HCT116 (cell line): ENCODE measurements at regions not wholly inside any gene's neighbourhood (a gene's known extent, or its start where the extent isn't known, plus 50 kb on each side); places are given as distances from the start of the nearest gene placed in this dataset.

Source experiments
- ATAC-seq: fragments of 200-7000 bp; cut with Tn5 transposase; 2 replicates; pipeline ENCODE4 v1.9.1; 2020; ENCODE audit warnings: mild to moderate bottlenecking, moderate library complexity
- BruUV-seq: library from RNA; stranded (reverse); fragments of 400-500 nt; replicated peaks from 2 replicates; lab custom pipeline; 2021; lab: Mats Ljungman, UMichigan
- CTCF ChIA-PET: fragments of 300-600 bp; sonication (Branson Sonifier 250); formaldehyde crosslinking; loops from one replicate; lab custom pipeline; 2021; ENCODE audit warnings: antibody characterized with exemption; lab: Charles Lee
- POLR2A ChIA-PET: fragments of 300-600, 350-600 bp; sonication (Branson Sonifier 250); formaldehyde crosslinking; loops from one replicate; lab custom pipeline; 2021; ENCODE audit warnings: antibody characterized with exemption; lab: Charles Lee
- RAD21 ChIA-PET, 2 experiments: fragments of 300-600 bp; sonication (Branson Sonifier 250); formaldehyde crosslinking; loops; one replicate each; lab custom pipeline; 2023; ENCODE audit warnings: low total read pairs in 2 of 2; ENCODE audit not compliant: uncharacterized antibody in 2 of 2, unreplicated experiment in 2 of 2, low non-redundant PET in 1 of 2; lab: Charles Lee
- DNase-seq: peaks from one replicate; pipeline ENCODE4 v3.0.0-alpha.2; 2010; ENCODE audit warnings: low read depth, low spot score
- H2AFZ ChIP-seq: fragments of 200-600 bp; shearing (Covaris generic), sonication (generic); 2 replicates; pipeline ENCODE4 v1.6.1; 2017; ENCODE audit warnings: low read depth, mixed run types, mixed read lengths, antibody characterized with exemption, low read length; ENCODE audit not compliant: poor library complexity, severe bottlenecking
- H3K27ac ChIP-seq: 2 replicates; pipeline ENCODE4 v1.5.1; 2012; ENCODE audit warnings: low read depth, low read length
- H3K27me3 ChIP-seq: fragments of 200-600 bp; sonication (generic); 2 replicates; pipeline ENCODE4 v1.6.1; 2016; ENCODE audit warnings: mixed run types, low read length, mixed read lengths; ENCODE audit not compliant: insufficient read depth
- H3K36me3 ChIP-seq, 2 experiments: fragments of 200-500 bp in 1 of 2; fragments of 200-600 bp in 1 of 2; sonication (Bioruptor generic) in 1 of 2; sonication (generic) in 1 of 2; 2 replicates each; pipeline versions ENCODE4 v1.5.1 to v1.6.1; 2014 to 2016; ENCODE audit warnings: low read length in 2 of 2, inconsistent platforms in 1 of 2, mixed read lengths in 1 of 2, mixed run types in 1 of 2; ENCODE audit not compliant: insufficient read depth in 2 of 2, control insufficient read depth in 1 of 2
- H3K4me1 ChIP-seq, 2 experiments: fragments of 200-600 bp in 1 of 2; sonication (generic) in 1 of 2; 2 replicates each; pipeline versions ENCODE4 v1.5.1 to v1.6.1; 2012 to 2017; ENCODE audit warnings: low read length in 2 of 2, inconsistent platforms in 1 of 2, mild to moderate bottlenecking in 1 of 2, mixed read lengths in 1 of 2, mixed run types in 1 of 2, moderate library complexity in 1 of 2; ENCODE audit not compliant: insufficient read depth in 2 of 2, control insufficient read depth in 1 of 2
- H3K4me2 ChIP-seq: fragments of 200-600 bp; sonication (generic); 2 replicates; pipeline ENCODE4 v1.6.1; 2017; ENCODE audit warnings: mixed run types, low read length, mixed read lengths
- H3K4me3 ChIP-seq, 2 experiments: fragments of 200-600 bp in 1 of 2; sonication (generic) in 1 of 2; replicated peaks in 1 of 2; 2 replicates each; pipeline ENCODE4 v1.5.1; 2011 to 2016; ENCODE audit warnings: low read length in 2 of 2, control low read depth in 1 of 2, low read depth in 1 of 2, mild to moderate bottlenecking in 1 of 2, mixed read lengths in 1 of 2, mixed run types in 1 of 2
- H3K79me2 ChIP-seq: fragments of 200-600 bp; sonication (generic); 2 replicates; pipeline ENCODE4 v1.6.1; 2017; ENCODE audit warnings: mild to moderate bottlenecking, mixed run types, low read length, moderate library complexity, mixed read lengths; ENCODE audit not compliant: insufficient read depth
- H3K9ac ChIP-seq: fragments of 200-600 bp; sonication (generic); 2 replicates; pipeline ENCODE4 v1.6.1; 2016; ENCODE audit warnings: low read length, mixed read lengths
- H3K9me2 ChIP-seq: fragments of 200-600 bp; sonication (generic), shearing (Covaris generic); 2 replicates; pipeline ENCODE4 v1.6.1; 2017; ENCODE audit warnings: mixed run types, mild to moderate bottlenecking, moderate library complexity; ENCODE audit not compliant: insufficient read depth
- H3K9me3 ChIP-seq, 2 experiments: fragments of 200-500 bp in 1 of 2; fragments of 200-600 bp in 1 of 2; sonication (Bioruptor generic) in 1 of 2; sonication (generic) in 1 of 2; 2 replicates each; pipeline ENCODE4 v1.6.1; 2014 to 2017; ENCODE audit warnings: low read length in 2 of 2, mixed read lengths in 2 of 2, inconsistent platforms in 1 of 2, low read depth in 1 of 2, mild to moderate bottlenecking in 1 of 2, mixed run types in 1 of 2, moderate library complexity in 1 of 2; ENCODE audit not compliant: control insufficient read depth in 1 of 2, insufficient read depth in 1 of 2
- H4K20me1 ChIP-seq: fragments of 200-600 bp; sonication (generic), shearing (Covaris generic); 2 replicates; pipeline ENCODE4 v1.6.1; 2017; ENCODE audit warnings: mixed run types, mild to moderate bottlenecking, moderate library complexity; ENCODE audit not compliant: insufficient read depth
- CEBPB ChIP-seq: IDR thresholded peaks from 2 replicates; pipeline ENCODE4 v1.6.1; 2012; ENCODE audit warnings: low read depth
- EGR1 ChIP-seq: IDR thresholded peaks from 2 replicates; pipeline ENCODE4 v1.6.1; 2012; ENCODE audit warnings: low read depth
- FOSL1 ChIP-seq: IDR thresholded peaks from 2 replicates; pipeline ENCODE4 v1.6.1; 2012; ENCODE audit warnings: low read depth
- POLR2AphosphoS5 ChIP-seq: IDR thresholded peaks from 2 replicates; pipeline ENCODE4 v1.6.1; 2011; ENCODE audit warnings: mild to moderate bottlenecking, low read depth, low read length, moderate library complexity
- RAD21 ChIP-seq: IDR thresholded peaks from 2 replicates; pipeline ENCODE4 v1.6.1; 2012; ENCODE audit warnings: low read depth, mild to moderate bottlenecking
- SIN3A ChIP-seq: IDR thresholded peaks from 2 replicates; pipeline ENCODE4 v1.6.1; 2012; ENCODE audit warnings: low read depth
- SP1 ChIP-seq: IDR thresholded peaks from 2 replicates; pipeline ENCODE4 v1.6.1; 2012; ENCODE audit warnings: low read depth
- SRF ChIP-seq: IDR thresholded peaks from 2 replicates; pipeline ENCODE4 v1.6.1; 2012; ENCODE audit warnings: low read depth
- YY1 ChIP-seq: IDR thresholded peaks from 2 replicates; pipeline ENCODE4 v1.6.1; 2011; ENCODE audit warnings: low read length, low read depth, moderate library complexity, mild to moderate bottlenecking; ENCODE audit not compliant: insufficient replicate concordance; ENCODE audit errors: extremely low read depth
- ZFX ChIP-seq: fragments of 450-650 bp; IDR thresholded peaks from 2 replicates; pipeline ENCODE4 v1.6.1; 2017
- ZNF274 ChIP-seq: fragments of 200-500 bp; sonication (Bioruptor generic); IDR thresholded peaks from 2 replicates; pipeline ENCODE4 v1.6.1; 2014; ENCODE audit warnings: mild to moderate bottlenecking, low read depth, low read length, inconsistent platforms
- intact Hi-C: fragments of 100-400 bp; cut with micrococcal nuclease; formaldehyde crosslinking; loops from 2 replicates; pipeline ENCODE4 v1.10.0; 2022
- TF ChIP-seq, protein P1 (sequence below), 3 experiments: fragments of 200-600 bp in 1 of 3; sonication (generic) in 1 of 3; IDR thresholded peaks in 2 of 3; conservative IDR thresholded peaks in 1 of 3; 2 replicates each; pipeline ENCODE4 v1.5.1; 2012 to 2017; ENCODE audit warnings: low read depth in 2 of 3, low read length in 2 of 3, antibody characterized with exemption in 1 of 3, borderline replicate concordance in 1 of 3, control low read depth in 1 of 3, mild to moderate bottlenecking in 1 of 3, mixed read lengths in 1 of 3, mixed run types in 1 of 3, moderate library complexity in 1 of 3; ENCODE audit not compliant: insufficient read depth in 1 of 3
- TF ChIP-seq, protein P2 (sequence below): IDR thresholded peaks from 2 replicates; pipeline ENCODE4 v1.6.1; 2012; ENCODE audit warnings: low read depth
- TF ChIP-seq, protein P3 (sequence below): IDR thresholded peaks from 2 replicates; pipeline ENCODE4 v1.6.1; 2011; ENCODE audit warnings: mild to moderate bottlenecking, low read length, moderate library complexity; ENCODE audit not compliant: insufficient replicate concordance; ENCODE audit errors: extremely low read depth
- TF ChIP-seq, protein P4 (sequence below): IDR thresholded peaks from 2 replicates; pipeline ENCODE4 v1.6.1; 2012

DNA sequence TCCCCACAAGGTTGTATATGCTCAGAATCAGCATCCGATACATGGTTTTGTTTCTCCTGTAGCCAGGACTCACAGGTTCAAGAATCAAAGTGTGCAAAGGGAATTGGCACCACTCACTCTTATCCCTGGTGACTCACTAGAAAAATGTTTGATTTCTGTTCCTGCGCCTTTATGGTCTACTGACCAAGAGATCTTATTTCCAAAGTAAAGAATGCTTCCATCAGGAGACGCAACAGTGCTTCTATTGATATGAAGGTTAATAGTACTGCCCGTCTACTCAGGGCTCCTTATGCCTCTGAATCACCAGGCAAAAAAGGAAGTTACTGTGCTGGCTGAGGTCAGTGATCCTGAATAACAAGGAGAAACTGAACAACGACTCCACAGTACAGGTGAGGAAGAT, 1392.0 kb upstream of the PRMT6 start:
- Histone ChIP-seq H4K20me1 (no peaks in the 10 kb centered on the region), H3K4me2 (no peak overlapping the region), H3K79me2 (no peaks in the 10 kb centered on the region), H3K27me3 (no peaks in the 10 kb centered on the region), H2AFZ (no peak overlapping the region), H3K27ac (no peak overlapping the region), H3K4me1 (no peaks in the 10 kb centered on the region), H3K9me3 (peaks cover 0 to 16% of the 10 kb centered on the region in 2 experiments; a peak in 1 of 4 replicates), H3K4me3 (no peak overlapping the region), H3K9ac (no peak overlapping the region), H3K9me2 (no peaks in the 10 kb centered on the region), H3K36me3 (no peaks in the 10 kb centered on the region)
- intact Hi-C loops: no loop called here
- TF ChIP-seq YY1: no peak
- TF ChIP-seq RAD21: no peak
- TF ChIP-seq, protein P1, sequence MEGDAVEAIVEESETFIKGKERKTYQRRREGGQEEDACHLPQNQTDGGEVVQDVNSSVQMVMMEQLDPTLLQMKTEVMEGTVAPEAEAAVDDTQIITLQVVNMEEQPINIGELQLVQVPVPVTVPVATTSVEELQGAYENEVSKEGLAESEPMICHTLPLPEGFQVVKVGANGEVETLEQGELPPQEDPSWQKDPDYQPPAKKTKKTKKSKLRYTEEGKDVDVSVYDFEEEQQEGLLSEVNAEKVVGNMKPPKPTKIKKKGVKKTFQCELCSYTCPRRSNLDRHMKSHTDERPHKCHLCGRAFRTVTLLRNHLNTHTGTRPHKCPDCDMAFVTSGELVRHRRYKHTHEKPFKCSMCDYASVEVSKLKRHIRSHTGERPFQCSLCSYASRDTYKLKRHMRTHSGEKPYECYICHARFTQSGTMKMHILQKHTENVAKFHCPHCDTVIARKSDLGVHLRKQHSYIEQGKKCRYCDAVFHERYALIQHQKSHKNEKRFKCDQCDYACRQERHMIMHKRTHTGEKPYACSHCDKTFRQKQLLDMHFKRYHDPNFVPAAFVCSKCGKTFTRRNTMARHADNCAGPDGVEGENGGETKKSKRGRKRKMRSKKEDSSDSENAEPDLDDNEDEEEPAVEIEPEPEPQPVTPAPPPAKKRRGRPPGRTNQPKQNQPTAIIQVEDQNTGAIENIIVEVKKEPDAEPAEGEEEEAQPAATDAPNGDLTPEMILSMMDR (IDR thresholded peaks at IDR 0.05 in 2 of 3, conservative IDR thresholded peaks at IDR 0.05 in 1 of 3; ENCODE audit: borderline replicate concordance in 1 of 3, insufficient read depth in 1 of 3, low read depth in 2 of 3, low read length in 2 of 3): no peak
- no peak for TF ChIP-seq SP1
- TF ChIP-seq CEBPB: no peak
- no peak for TF ChIP-seq ZNF274
- TF ChIP-seq POLR2AphosphoS5: no peak
- TF ChIP-seq, protein P2, sequence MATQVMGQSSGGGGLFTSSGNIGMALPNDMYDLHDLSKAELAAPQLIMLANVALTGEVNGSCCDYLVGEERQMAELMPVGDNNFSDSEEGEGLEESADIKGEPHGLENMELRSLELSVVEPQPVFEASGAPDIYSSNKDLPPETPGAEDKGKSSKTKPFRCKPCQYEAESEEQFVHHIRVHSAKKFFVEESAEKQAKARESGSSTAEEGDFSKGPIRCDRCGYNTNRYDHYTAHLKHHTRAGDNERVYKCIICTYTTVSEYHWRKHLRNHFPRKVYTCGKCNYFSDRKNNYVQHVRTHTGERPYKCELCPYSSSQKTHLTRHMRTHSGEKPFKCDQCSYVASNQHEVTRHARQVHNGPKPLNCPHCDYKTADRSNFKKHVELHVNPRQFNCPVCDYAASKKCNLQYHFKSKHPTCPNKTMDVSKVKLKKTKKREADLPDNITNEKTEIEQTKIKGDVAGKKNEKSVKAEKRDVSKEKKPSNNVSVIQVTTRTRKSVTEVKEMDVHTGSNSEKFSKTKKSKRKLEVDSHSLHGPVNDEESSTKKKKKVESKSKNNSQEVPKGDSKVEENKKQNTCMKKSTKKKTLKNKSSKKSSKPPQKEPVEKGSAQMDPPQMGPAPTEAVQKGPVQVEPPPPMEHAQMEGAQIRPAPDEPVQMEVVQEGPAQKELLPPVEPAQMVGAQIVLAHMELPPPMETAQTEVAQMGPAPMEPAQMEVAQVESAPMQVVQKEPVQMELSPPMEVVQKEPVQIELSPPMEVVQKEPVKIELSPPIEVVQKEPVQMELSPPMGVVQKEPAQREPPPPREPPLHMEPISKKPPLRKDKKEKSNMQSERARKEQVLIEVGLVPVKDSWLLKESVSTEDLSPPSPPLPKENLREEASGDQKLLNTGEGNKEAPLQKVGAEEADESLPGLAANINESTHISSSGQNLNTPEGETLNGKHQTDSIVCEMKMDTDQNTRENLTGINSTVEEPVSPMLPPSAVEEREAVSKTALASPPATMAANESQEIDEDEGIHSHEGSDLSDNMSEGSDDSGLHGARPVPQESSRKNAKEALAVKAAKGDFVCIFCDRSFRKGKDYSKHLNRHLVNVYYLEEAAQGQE: no peak
- no peak for TF ChIP-seq SIN3A
- TF ChIP-seq, protein P3, sequence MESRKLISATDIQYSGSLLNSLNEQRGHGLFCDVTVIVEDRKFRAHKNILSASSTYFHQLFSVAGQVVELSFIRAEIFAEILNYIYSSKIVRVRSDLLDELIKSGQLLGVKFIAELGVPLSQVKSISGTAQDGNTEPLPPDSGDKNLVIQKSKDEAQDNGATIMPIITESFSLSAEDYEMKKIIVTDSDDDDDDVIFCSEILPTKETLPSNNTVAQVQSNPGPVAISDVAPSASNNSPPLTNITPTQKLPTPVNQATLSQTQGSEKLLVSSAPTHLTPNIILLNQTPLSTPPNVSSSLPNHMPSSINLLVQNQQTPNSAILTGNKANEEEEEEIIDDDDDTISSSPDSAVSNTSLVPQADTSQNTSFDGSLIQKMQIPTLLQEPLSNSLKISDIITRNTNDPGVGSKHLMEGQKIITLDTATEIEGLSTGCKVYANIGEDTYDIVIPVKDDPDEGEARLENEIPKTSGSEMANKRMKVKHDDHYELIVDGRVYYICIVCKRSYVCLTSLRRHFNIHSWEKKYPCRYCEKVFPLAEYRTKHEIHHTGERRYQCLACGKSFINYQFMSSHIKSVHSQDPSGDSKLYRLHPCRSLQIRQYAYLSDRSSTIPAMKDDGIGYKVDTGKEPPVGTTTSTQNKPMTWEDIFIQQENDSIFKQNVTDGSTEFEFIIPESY: no peak
- TF ChIP-seq SRF: no peak
- no peak for TF ChIP-seq ZFX
- TF ChIP-seq FOSL1: no peak
- TF ChIP-seq, protein P4, sequence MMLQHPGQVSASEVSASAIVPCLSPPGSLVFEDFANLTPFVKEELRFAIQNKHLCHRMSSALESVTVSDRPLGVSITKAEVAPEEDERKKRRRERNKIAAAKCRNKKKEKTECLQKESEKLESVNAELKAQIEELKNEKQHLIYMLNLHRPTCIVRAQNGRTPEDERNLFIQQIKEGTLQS: no peak
- no peak for TF ChIP-seq EGR1
- ATAC-seq: no peak
- ChIA-PET RAD21 (no interaction called here), POLR2A (no interaction called here), CTCF (no interaction called here)
- BruUV-seq: no TSS peak
- DNase-seq: no peak
